HG02759 (cell line): ENCODE measurements at regions not wholly inside any gene's neighbourhood (a gene's known extent, or its start where the extent isn't known, plus 50 kb on each side); places are given as distances from the start of the nearest gene placed in this dataset.
"Not testable (repeated sequence)": the region's sequence is repeated elsewhere in the genome, so short reads cannot be mapped to it uniquely, and the experiment has no call there.

Source experiments
- ATAC-seq: cut with Tn5 transposase; IDR thresholded peaks from one replicate; pipeline ENCODE4 v1.9.1; 2021; ENCODE audit warnings: mild to moderate bottlenecking, moderate library complexity; ENCODE audit not compliant: unreplicated experiment

GRCh38 chr2:155600296-155600695 lies 732.2 kb downstream of the NR4A2 start:
- ATAC-seq, result no peak

- no peak for ATAC-seq
These were observed 732.7 kb downstream of the NR4A2 start for GRCh38 chr2:155599834-155600233.

GRCh38 chr2:155583674-155584195 lies 748.8 kb downstream of the NR4A2 start:
- ATAC-seq, result no peak

- no peak for ATAC-seq
These were observed 757.6 kb downstream of the NR4A2 start for GRCh38 chr2:155574941-155575340.

GRCh38 chr2:155547571-155547970 lies 785.0 kb downstream of the NR4A2 start:
- ATAC-seq, result no peak

GRCh38 chr2:155546721-155547555 lies 785.6 kb downstream of the NR4A2 start:
- ATAC-seq, result no peak

GRCh38 chr2:155539028-155539427 lies 793.5 kb downstream of the NR4A2 start:
- ATAC-seq, result not testable (repeated sequence)

- no peak for ATAC-seq
These were observed 804.5 kb downstream of the NR4A2 start for GRCh38 chr2:155528034-155528433.

GRCh38 chr2:155525199-155525598 lies 807.3 kb downstream of the NR4A2 start:
- no peak for ATAC-seq

GRCh38 chr2:155519529-155520130 lies 812.9 kb downstream of the NR4A2 start:
- ATAC-seq, result no peak

GRCh38 chr2:155518094-155518493 lies 814.4 kb downstream of the NR4A2 start:
- no peak for ATAC-seq

GRCh38 chr2:155517362-155517761 lies 815.2 kb downstream of the NR4A2 start:
- no peak for ATAC-seq

- ATAC-seq, result no peak
These were observed 814.8 kb downstream of the KCNJ3 start for GRCh38 chr2:155513248-155513647.

GRCh38 chr2:155502766-155503165 lies 804.3 kb downstream of the KCNJ3 start:
- no peak for ATAC-seq

- ATAC-seq, result no peak
These were observed 799.6 kb downstream of the KCNJ3 start for GRCh38 chr2:155498106-155498505.

- ATAC-seq, result no peak
These were observed 796.2 kb downstream of the KCNJ3 start for GRCh38 chr2:155494744-155495143.

- no peak for ATAC-seq
These were observed 786.8 kb downstream of the KCNJ3 start for GRCh38 chr2:155485141-155485842.

GRCh38 chr2:155481141-155481540 lies 782.6 kb downstream of the KCNJ3 start:
- no peak for ATAC-seq

- ATAC-seq, result not testable (repeated sequence)
These were observed 773.5 kb downstream of the KCNJ3 start for GRCh38 chr2:155472018-155472417.

GRCh38 chr2:155456222-155456621 lies 757.7 kb downstream of the KCNJ3 start:
- ATAC-seq, result no peak

GRCh38 chr2:155442755-155443372 lies 744.4 kb downstream of the KCNJ3 start:
- no peak for ATAC-seq
